B cell (primary cell): ENCODE measurements at regions not wholly inside any gene's neighbourhood (a gene's known extent, or its start where the extent isn't known, plus 50 kb on each side); places are given as distances from the start of the nearest gene placed in this dataset.

ENCODE experiments used
- ATAC-seq: fragments of 200-7000 bp; cut with Tn5 transposase; one replicate; pipeline ENCODE4 v1.10.0; 2021; ENCODE audit warnings: low read depth, mild to moderate bottlenecking, moderate number of reproducible peaks, moderate library complexity
- CTCF ChIA-PET: fragments of 350-600 bp; sonication (Branson Sonifier 250); formaldehyde crosslinking; loops from one replicate; lab custom pipeline; 2021; ENCODE audit warnings: antibody characterized with exemption, inconsistent platforms; lab: Charles Lee
- POLR2A ChIA-PET: fragments of 350-600 bp; sonication (Branson Sonifier 250); formaldehyde crosslinking; loops from one replicate; lab custom pipeline; 2021; ENCODE audit warnings: antibody characterized with exemption; lab: Charles Lee
- DNase-seq: peaks from one replicate; pipeline ENCODE4 v3.0.0; 2013
- H2AFZ ChIP-seq: 2 replicates; pipeline ENCODE4 v1.6.1; 2012; ENCODE audit warnings: mild to moderate bottlenecking, low read depth, low read length; ENCODE audit not compliant: insufficient read depth, poor library complexity, severe bottlenecking
- H3K27ac ChIP-seq, 2 donors: 1 replicate in 1 of 2; 2 replicates in 1 of 2; pipeline ENCODE4 v1.5.1; 2012 to 2013; ENCODE audit warnings: low read length in 2 of 2, mild to moderate bottlenecking in 2 of 2, moderate library complexity in 1 of 2
- H3K27me3 ChIP-seq, 4 experiments: fragments of 200-600 bp in 1 of 4; sonication (generic) in 1 of 4; replicated peaks in 1 of 4; 1 replicate in 2 of 4; 2 replicates in 2 of 4; pipeline versions ENCODE4 v1.6.1 to v1.7.0; 2013 to 2016; ENCODE audit warnings: low read length in 3 of 4, mild to moderate bottlenecking in 2 of 4, mixed read lengths in 1 of 4, moderate library complexity in 1 of 4; ENCODE audit not compliant: insufficient read depth in 4 of 4, control insufficient read depth in 3 of 4; ENCODE audit errors: control extremely low read depth in 1 of 4
- H3K36me3 ChIP-seq, 2 experiments: replicated peaks in 1 of 2; 1 replicate in 1 of 2; 2 replicates in 1 of 2; pipeline versions ENCODE4 v1.6.1 to v1.7.1; 2013; ENCODE audit warnings: low read length in 1 of 2; ENCODE audit not compliant: insufficient read depth in 2 of 2, control insufficient read depth in 1 of 2; ENCODE audit errors: control extremely low read depth in 1 of 2, extremely low read depth in 1 of 2
- H3K4me1 ChIP-seq, 2 donors: fragments of 200-600 bp in 1 of 2; sonication (generic) in 1 of 2; 1 replicate in 1 of 2; 2 replicates in 1 of 2; pipeline versions ENCODE4 v1.5.1 to v1.6.1; 2013 to 2017; ENCODE audit warnings: low read length in 2 of 2; ENCODE audit not compliant: control insufficient read depth in 2 of 2, insufficient read depth in 2 of 2
- H3K4me2 ChIP-seq: replicated peaks from 2 replicates; pipeline ENCODE3; 2012; ENCODE audit warnings: mild to moderate bottlenecking, low read depth, low read length; ENCODE audit not compliant: poor library complexity, severe bottlenecking
- H3K4me3 ChIP-seq, 5 experiments: fragments of 200-600 bp in 1 of 5; sonication (generic) in 1 of 5; 1 replicate in 3 of 5; 2 replicates in 2 of 5; pipeline versions ENCODE4 v1.5.1 to v1.7.0; 2011 to 2016; ENCODE audit warnings: low read length in 4 of 5, mild to moderate bottlenecking in 4 of 5, low read depth in 2 of 5, control low read depth in 1 of 5, moderate library complexity in 1 of 5; ENCODE audit not compliant: insufficient read depth in 1 of 5; ENCODE audit errors: control extremely low read depth in 1 of 5, extremely low read depth in 1 of 5
- H3K79me2 ChIP-seq: fragments of 200-600 bp; sonication (generic); one replicate; pipeline ENCODE4 v1.6.0; 2016; ENCODE audit warnings: low read length; ENCODE audit not compliant: control insufficient read depth, insufficient read depth
- H3K9ac ChIP-seq: fragments of 200-600 bp; sonication (generic); 2 replicates; pipeline ENCODE4 v1.6.1; 2017; ENCODE audit warnings: mild to moderate bottlenecking, low read length, moderate library complexity
- H3K9me3 ChIP-seq, 3 donors: one replicate each; pipeline versions ENCODE4 v1.6.1 to v1.7.1; 2013; ENCODE audit warnings: low read length in 2 of 3; ENCODE audit not compliant: control insufficient read depth in 2 of 3, insufficient read depth in 1 of 3; ENCODE audit errors: control extremely low read depth in 1 of 3
- H4K20me1 ChIP-seq: 2 replicates; pipeline ENCODE4 v1.6.0; 2012; ENCODE audit warnings: mild to moderate bottlenecking, low read length; ENCODE audit not compliant: insufficient read depth, control insufficient read depth, poor library complexity, severe bottlenecking
- H3K27ac Mint-ChIP-seq: one replicate; pipeline ENCODE4 v1.8.0; 2021; ENCODE audit warnings: mixed read lengths
- H3K27me3 Mint-ChIP-seq: one replicate; pipeline ENCODE4 v1.8.0; 2021; ENCODE audit warnings: mixed read lengths
- H3K4me1 Mint-ChIP-seq: one replicate; pipeline ENCODE4 v1.8.0; 2021; ENCODE audit warnings: mixed read lengths
- H3K4me3 Mint-ChIP-seq: one replicate; pipeline ENCODE4 v1.8.0; 2021; ENCODE audit warnings: mixed read lengths
- H3K9me3 Mint-ChIP-seq: one replicate; pipeline ENCODE4 v1.8.0; 2022; ENCODE audit warnings: mixed read lengths; ENCODE audit not compliant: insufficient read depth
- EZH2 ChIP-seq: IDR thresholded peaks from 2 replicates; pipeline ENCODE4 v1.6.1; 2012; ENCODE audit warnings: borderline replicate concordance, low read depth, mild to moderate bottlenecking, moderate library complexity, low read length; ENCODE audit not compliant: insufficient read depth, poor library complexity, severe bottlenecking
- WGBS: methylation state at CpG from one replicate; pipeline ENCODE4 v1.1.5; 2013; ENCODE audit warnings: missing lambda C conversion rate; ENCODE audit not compliant: insufficient coverage; 5-methylcytosine and 5-hydroxymethylcytosine counted together
- intact Hi-C: fragments of 100-400 bp; cut with micrococcal nuclease; formaldehyde crosslinking; loops from one replicate; pipeline ENCODE4 v1.10.0; 2022
- TF ChIP-seq, protein P1 (sequence below): fragments of 200-600 bp; IDR thresholded peaks from one replicate; pipeline ENCODE4 v1.8.0; 2022; ENCODE audit warnings: antibody characterized with exemption, mild to moderate bottlenecking

DNA sequence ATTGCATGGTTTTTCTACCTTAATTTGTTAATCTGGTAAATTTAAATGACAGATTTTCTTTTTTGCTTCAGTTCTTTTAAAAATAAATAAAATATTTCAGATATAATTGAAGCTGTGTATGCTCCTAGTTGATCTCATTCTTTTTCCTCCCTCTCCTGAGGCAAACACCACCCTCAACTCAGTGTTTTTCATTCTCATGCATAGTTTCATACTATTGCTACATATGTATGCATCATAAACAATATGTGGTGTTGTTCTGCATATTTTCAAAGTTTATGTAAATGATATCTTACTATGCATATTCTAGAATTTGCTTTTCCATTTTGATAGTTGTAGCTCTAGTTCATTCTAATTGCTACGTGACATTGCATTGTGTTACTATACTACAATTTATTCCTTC is 257.2 kb upstream of the POU3F1 start:
- no peak overlapping the region for H3K27ac Mint-ChIP-seq
- ChIA-PET CTCF (no interaction called here), POLR2A (no interaction called here)
- Histone ChIP-seq H3K36me3 (no peaks in the 10 kb centered on the region), H3K79me2 (no peaks in the 10 kb centered on the region), H3K4me2 (no peak overlapping the region), H3K4me3 (no peak overlapping the region), H3K9me3 (peaks cover 0 to 1% (median 0%) of the 10 kb centered on the region in 3 donors), H3K9ac (no peak overlapping the region), H3K27me3 (peaks cover 0 to 8% (median 1%) of the 10 kb centered on the region in 4 experiments), H3K4me1 (no peaks in the 10 kb centered on the region), H3K27ac (no peak overlapping the region), H4K20me1 (no peaks in the 10 kb centered on the region), H2AFZ (no peak overlapping the region)
- TF ChIP-seq, protein P1, sequence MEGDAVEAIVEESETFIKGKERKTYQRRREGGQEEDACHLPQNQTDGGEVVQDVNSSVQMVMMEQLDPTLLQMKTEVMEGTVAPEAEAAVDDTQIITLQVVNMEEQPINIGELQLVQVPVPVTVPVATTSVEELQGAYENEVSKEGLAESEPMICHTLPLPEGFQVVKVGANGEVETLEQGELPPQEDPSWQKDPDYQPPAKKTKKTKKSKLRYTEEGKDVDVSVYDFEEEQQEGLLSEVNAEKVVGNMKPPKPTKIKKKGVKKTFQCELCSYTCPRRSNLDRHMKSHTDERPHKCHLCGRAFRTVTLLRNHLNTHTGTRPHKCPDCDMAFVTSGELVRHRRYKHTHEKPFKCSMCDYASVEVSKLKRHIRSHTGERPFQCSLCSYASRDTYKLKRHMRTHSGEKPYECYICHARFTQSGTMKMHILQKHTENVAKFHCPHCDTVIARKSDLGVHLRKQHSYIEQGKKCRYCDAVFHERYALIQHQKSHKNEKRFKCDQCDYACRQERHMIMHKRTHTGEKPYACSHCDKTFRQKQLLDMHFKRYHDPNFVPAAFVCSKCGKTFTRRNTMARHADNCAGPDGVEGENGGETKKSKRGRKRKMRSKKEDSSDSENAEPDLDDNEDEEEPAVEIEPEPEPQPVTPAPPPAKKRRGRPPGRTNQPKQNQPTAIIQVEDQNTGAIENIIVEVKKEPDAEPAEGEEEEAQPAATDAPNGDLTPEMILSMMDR: no peak
- TF ChIP-seq EZH2: no peak
- WGBS: no CpG with 5 or more reads among the region's 1 CpG
- intact Hi-C loops: no loop called here
- no peaks in the 10 kb centered on the region for H3K4me1 Mint-ChIP-seq
- DNase-seq (no peak), ATAC-seq (no peak)
- H3K27me3 Mint-ChIP-seq: peaks cover 14% of the 10 kb centered on the region
- no peaks in the 10 kb centered on the region for H3K9me3 Mint-ChIP-seq
- no peak overlapping the region for H3K4me3 Mint-ChIP-seq

DNA sequence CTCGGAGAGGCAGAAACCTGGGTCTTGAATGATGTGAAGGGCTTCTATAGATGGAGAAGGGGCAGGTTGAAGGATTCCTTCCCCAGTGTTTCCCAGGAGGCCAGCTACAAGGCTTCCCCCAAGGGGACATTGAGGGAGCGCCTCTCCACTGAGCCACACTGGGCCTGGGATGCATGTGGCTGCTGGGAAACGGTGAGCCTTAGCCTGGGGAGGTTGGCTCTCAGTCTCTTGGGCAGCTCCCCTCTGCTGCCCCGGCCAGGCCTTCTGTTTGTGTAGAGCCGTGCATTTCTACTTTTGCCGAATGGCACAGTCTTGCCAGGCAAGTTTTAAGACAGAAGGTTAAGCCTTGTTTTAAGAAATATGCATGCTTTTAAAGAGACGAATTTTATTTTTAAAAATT is 254.4 kb upstream of the POU3F1 start:
- no peaks in the 10 kb centered on the region for H3K36me3 ChIP-seq
- no peaks in the 10 kb centered on the region for H3K9me3 Mint-ChIP-seq
- no peak overlapping the region for H3K4me3 ChIP-seq
- no peak overlapping the region for H3K4me2 ChIP-seq
- no peak overlapping the region for H3K27ac ChIP-seq
- no peak overlapping the region for H3K4me3 Mint-ChIP-seq
- no peak for TF ChIP-seq EZH2
- TF ChIP-seq, protein P1: no peak
- H4K20me1 ChIP-seq: no peaks in the 10 kb centered on the region
- ChIA-PET POLR2A (no interaction called here), CTCF (no interaction called here)
- no peaks in the 10 kb centered on the region for H3K79me2 ChIP-seq
- no peak overlapping the region for H3K27ac Mint-ChIP-seq
- no peak overlapping the region for H3K9ac ChIP-seq
- DNase-seq (no peak), ATAC-seq (no peak)
- intact Hi-C loops: no loop called here
- H2AFZ ChIP-seq: no peak overlapping the region
- H3K27me3 Mint-ChIP-seq: peaks cover 26% of the 10 kb centered on the region
- H3K4me1 Mint-ChIP-seq: no peaks in the 10 kb centered on the region
- H3K4me1 ChIP-seq: no peaks in the 10 kb centered on the region
- H3K9me3 ChIP-seq: peaks cover 0 to under 1% (median 0%) of the 10 kb centered on the region in 3 donors
- 88% methylated on average over 5 of the region's 7 CpGs for WGBS
- peaks cover 0 to 11% (median 4%) of the 10 kb centered on the region in 4 experiments for H3K27me3 ChIP-seq
